Tibial nerve (tissue), 4 donors: ENCODE measurements at regions not wholly inside any gene's neighbourhood (a gene's known extent, or its start where the extent isn't known, plus 50 kb on each side); places are given as distances from the start of the nearest gene placed in this dataset.

Experiments
- DNase-seq, 2 donors: peaks; one replicate each; pipeline ENCODE4 v3.0.0-alpha.2; 2019; ENCODE audit warnings: low spot score in 2 of 2
- H3K27ac ChIP-seq, 4 donors: fragments of 200-600 bp; sonication (generic) in 3 of 4; one replicate each; pipeline ENCODE4 v1.5.1; 2017 to 2019; ENCODE audit warnings: mild to moderate bottlenecking in 1 of 4
- H3K27me3 ChIP-seq, 2 donors: fragments of 200-600 bp; sonication (generic) in 1 of 2; one replicate each; pipeline versions ENCODE4 v1.5.1 to v1.6.0; 2017 to 2019
- H3K36me3 ChIP-seq, 3 donors: fragments of 200-600 bp; sonication (generic); one replicate each; pipeline ENCODE4 v1.5.1; 2018 to 2019
- H3K4me1 ChIP-seq, 4 donors: fragments of 200-600 bp; sonication (generic) in 3 of 4; one replicate each; pipeline ENCODE4 v1.5.1; 2017 to 2019
- H3K4me3 ChIP-seq, 4 donors: fragments of 200-600 bp; sonication (generic) in 3 of 4; one replicate each; pipeline ENCODE4 v1.5.1; 2017 to 2019; ENCODE audit warnings: mild to moderate bottlenecking in 1 of 4, moderate library complexity in 1 of 4
- H3K9me3 ChIP-seq, 4 donors: fragments of 200-600 bp; sonication (generic) in 3 of 4; one replicate each; pipeline ENCODE4 v1.5.1; 2017 to 2019
- CTCF ChIP-seq, 5 experiments: fragments of 200-600 bp in 3 of 5; fragments of 450-650 bp in 2 of 5; sonication (generic) in 3 of 5; IDR thresholded peaks; one replicate each; pipeline ENCODE4 v1.5.1; 2016 to 2019; ENCODE audit warnings: antibody characterized with exemption in 5 of 5, mild to moderate bottlenecking in 3 of 5, moderate library complexity in 2 of 5
- EP300 ChIP-seq, 2 donors: sonication (generic); formaldehyde crosslinking; IDR thresholded peaks; one replicate each; pipeline ENCODE4 v1.6.1; 2017; ENCODE audit warnings: antibody characterized with exemption in 2 of 2, mild to moderate bottlenecking in 1 of 2
- POLR2A ChIP-seq, 2 donors: fragments of 450-650 bp; IDR thresholded peaks; one replicate each; pipeline ENCODE4 v1.6.1; 2017; ENCODE audit warnings: antibody characterized with exemption in 2 of 2, mild to moderate bottlenecking in 2 of 2, moderate library complexity in 2 of 2
- WGBS, 2 donors: methylation state at CpG; one replicate each; pipeline ENCODE4 v1.1.5; 2018; 5-methylcytosine and 5-hydroxymethylcytosine counted together

GRCh38 chr18:45417392-45417791, 197.9 kb upstream of the SLC14A2 start:
- H3K27me3 ChIP-seq: no peaks in the 10 kb centered on the region
- TF ChIP-seq CTCF (IDR thresholded peaks at IDR 0.05) (no peak), EP300 (IDR thresholded peaks at IDR 0.05) (no peak), POLR2A (IDR thresholded peaks at IDR 0.05) (no peak)
- no peak for DNase-seq
- no peaks in the 10 kb centered on the region for H3K4me1 ChIP-seq
- H3K9me3 ChIP-seq: no peaks in the 10 kb centered on the region
- no peak overlapping the region for H3K27ac ChIP-seq
- no peaks in the 10 kb centered on the region for H3K36me3 ChIP-seq
- 57 to 65% methylated on average over 3 of the region's 3 CpGs for WGBS, 2 donors
- H3K4me3 ChIP-seq: no peak overlapping the region

GRCh38 chr18:45423659-45424058, 191.6 kb upstream of the SLC14A2 start:
- no peak for DNase-seq
- Histone ChIP-seq H3K9me3 (no peaks in the 10 kb centered on the region), H3K27me3 (no peaks in the 10 kb centered on the region), H3K36me3 (no peaks in the 10 kb centered on the region), H3K4me1 (no peaks in the 10 kb centered on the region), H3K27ac (no peak overlapping the region), H3K4me3 (no peak overlapping the region)
- TF ChIP-seq POLR2A (IDR thresholded peaks at IDR 0.05) (no peak), CTCF (IDR thresholded peaks at IDR 0.05) (no peak)

GRCh38 chr18:45430041-45430440, 185.2 kb upstream of the SLC14A2 start:
- Histone ChIP-seq H3K9me3 (no peaks in the 10 kb centered on the region), H3K36me3 (no peaks in the 10 kb centered on the region), H3K27ac (no peak overlapping the region), H3K4me3 (no peak overlapping the region), H3K4me1 (no peaks in the 10 kb centered on the region), H3K27me3 (no peaks in the 10 kb centered on the region)
- DNase-seq: no peak
- no peak for TF ChIP-seq EP300 (IDR thresholded peaks at IDR 0.05)
- TF ChIP-seq CTCF (IDR thresholded peaks at IDR 0.05): no peak
- no peak for TF ChIP-seq POLR2A (IDR thresholded peaks at IDR 0.05)

- H3K27me3 ChIP-seq: no peaks in the 10 kb centered on the region
- no peaks in the 10 kb centered on the region for H3K4me1 ChIP-seq
- no peaks in the 10 kb centered on the region for H3K36me3 ChIP-seq
- no peaks in the 10 kb centered on the region for H3K9me3 ChIP-seq
- no peak overlapping the region for H3K27ac ChIP-seq
- no peak overlapping the region for H3K4me3 ChIP-seq
- no peak for DNase-seq
- WGBS, 2 donors: 74 to 78% methylated on average over 3 of the region's 3 CpGs
- TF ChIP-seq POLR2A (IDR thresholded peaks at IDR 0.05) (no peak), CTCF (IDR thresholded peaks at IDR 0.05) (no peak), EP300 (IDR thresholded peaks at IDR 0.05) (no peak)
Observed at GRCh38 chr18:45435810-45436209, 179.5 kb upstream of the SLC14A2 start.

- H3K4me1 ChIP-seq: no peaks in the 10 kb centered on the region
- H3K9me3 ChIP-seq: no peaks in the 10 kb centered on the region
- no peak for TF ChIP-seq POLR2A (IDR thresholded peaks at IDR 0.05)
- no peak for TF ChIP-seq EP300 (IDR thresholded peaks at IDR 0.05)
- no peak for TF ChIP-seq CTCF (IDR thresholded peaks at IDR 0.05)
- H3K4me3 ChIP-seq: no peak overlapping the region
- no peaks in the 10 kb centered on the region for H3K27me3 ChIP-seq
- H3K27ac ChIP-seq: no peak overlapping the region
- no peaks in the 10 kb centered on the region for H3K36me3 ChIP-seq
- DNase-seq: no peak
- WGBS, 2 donors: 92 to 93% methylated on average over 9 of the region's 9 CpGs
Observed at GRCh38 chr18:45437366-45437765, 177.9 kb upstream of the SLC14A2 start.
